ENCODE measurements at regions not wholly inside any gene's neighbourhood (a gene's known extent, or its start where the extent isn't known, plus 50 kb on each side); places are given as distances from the start of the nearest gene placed in this dataset.
"Not testable (repeated sequence)": the region's sequence is repeated elsewhere in the genome, so short reads cannot be mapped to it uniquely, and the experiment has no call there.

DNA sequence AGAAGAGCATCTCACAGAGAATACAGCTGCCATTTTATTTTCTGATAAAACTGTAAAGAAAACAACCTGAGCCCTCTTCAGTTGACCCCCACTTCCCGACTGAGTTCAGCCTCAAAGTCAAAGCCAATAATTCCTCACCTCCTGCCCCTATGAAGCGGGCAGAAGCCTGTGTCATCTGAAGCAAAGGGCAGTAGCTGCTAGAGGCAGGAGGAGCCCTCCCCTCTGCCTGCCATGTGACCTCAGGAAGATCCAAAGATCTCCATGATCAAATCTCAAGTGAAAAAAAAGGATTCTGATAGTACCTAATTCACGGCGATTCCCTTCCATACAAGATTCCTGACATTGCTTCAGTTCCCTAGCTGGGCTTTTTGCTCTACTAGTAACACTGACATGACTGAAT, 223.1 kb upstream of the CAND1 start:
- no peak for DNase-seq

DNA sequence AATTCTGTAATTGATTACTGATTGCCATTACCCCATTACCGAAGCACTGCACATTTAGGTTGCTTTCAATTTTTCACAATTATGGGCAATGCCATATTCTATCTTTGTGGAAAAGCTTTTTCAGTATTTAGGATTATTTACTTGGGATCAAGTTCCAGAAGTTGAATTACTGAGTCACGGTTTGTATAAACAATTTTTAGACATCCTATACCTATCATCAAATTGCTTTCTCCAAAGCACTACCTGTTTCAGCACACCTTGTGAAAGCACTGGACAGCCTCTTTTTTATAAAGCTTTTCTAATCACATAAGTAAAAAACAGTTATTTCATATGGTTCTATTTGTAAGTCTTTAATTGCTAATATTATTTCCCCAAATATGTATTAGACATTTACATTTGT, 221.5 kb upstream of the CAND1 start:
- DNase-seq, result peak; percentile 59

DNA sequence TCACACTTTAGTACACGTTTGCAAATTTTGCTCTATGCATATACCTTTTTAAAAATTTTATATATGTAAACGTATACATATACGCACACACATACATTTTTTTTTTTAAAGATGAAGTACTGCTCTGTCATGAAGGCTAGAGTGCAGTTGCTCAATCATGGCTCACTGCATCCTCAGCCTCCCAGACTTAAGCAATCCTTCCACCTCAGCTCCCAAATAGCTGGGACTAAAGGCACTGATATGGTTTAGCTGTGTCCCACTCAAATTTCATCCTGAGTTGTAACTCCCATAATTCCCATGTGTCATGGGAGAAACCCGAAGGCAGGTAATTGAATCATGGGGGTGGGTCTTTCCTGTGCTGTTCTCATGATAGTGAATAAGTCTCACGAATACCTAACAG, 220.8 kb upstream of the CAND1 start:
- DNase-seq, result no peak

DNA sequence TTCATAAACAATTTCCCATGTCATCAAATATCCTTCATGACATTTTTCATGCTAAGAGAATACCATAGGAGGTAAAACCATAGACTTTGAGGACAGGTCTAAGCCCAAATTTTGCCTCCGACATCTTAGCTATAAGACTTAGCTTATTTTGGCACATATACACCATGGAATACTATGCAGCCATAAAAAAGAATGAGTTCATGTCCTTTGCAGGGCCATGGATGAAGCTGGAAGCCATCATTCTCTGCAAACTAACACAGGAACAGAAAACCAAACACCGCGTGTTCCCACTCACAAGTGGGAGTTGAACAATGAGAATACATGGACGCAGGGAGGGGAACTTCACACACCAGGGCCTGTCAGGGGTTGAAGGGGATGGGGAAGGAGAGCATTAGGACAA, 220.0 kb upstream of the CAND1 start:
- not testable (repeated sequence) for DNase-seq

DNA sequence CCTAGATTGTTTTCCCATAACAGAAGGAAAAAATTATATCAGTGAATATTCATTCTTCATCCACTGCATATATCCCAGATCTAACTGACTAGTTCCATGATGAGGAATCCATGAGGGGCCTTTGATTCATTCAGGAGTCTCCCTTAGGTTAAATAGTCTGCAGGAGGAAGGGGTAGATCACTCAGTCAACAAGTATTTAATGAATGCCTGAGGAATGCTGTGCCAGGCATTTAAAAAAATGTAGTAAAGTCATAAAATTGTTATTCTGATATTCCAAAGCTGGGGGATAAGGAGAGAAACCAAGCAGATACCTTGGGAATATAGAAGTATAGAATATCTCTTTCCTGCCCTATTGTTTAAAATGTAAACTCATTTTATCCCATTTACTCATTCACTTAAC, 216.2 kb upstream of the CAND1 start:
- no peak for DNase-seq

DNA sequence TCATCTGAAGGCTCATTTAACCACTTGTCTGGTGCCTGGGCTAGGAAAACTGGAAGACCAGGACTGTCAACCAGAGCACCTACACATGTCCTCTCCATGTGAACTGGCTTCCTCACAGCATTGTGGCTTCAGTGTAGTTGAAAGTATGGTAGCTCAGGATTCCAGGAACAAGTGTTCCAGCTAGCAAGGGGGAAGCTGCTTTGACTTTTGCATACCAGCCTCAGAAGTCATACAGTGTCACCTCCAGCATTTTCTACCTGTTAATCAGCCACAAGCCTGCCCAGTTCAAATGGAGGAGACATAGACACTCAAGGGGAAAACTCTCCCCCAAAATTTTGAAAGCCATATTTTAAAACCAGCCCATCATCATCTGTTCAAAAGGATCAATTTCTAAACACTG, 212.8 kb upstream of the CAND1 start:
- DNase-seq, result no peak

DNA sequence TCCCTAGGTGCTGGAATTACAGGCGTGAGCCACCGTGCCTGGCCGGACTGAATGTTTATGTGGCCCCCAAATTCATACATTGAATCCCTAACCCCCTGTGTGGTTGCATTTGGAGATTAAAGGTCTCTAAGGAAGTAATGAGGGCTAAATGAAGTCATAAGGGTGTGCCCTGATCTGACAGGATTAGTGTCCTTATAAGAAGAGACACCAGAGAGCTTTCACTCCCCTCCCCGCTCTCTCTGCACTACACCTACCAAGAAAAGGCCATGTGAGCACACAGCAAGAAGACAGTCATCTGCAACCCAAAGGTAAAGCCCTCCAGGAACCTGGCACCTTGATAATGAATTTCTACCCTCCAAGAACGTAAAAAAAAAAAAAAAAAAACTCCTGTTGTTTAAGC, 212.1 kb upstream of the CAND1 start:
- DNase-seq, result no peak

DNA sequence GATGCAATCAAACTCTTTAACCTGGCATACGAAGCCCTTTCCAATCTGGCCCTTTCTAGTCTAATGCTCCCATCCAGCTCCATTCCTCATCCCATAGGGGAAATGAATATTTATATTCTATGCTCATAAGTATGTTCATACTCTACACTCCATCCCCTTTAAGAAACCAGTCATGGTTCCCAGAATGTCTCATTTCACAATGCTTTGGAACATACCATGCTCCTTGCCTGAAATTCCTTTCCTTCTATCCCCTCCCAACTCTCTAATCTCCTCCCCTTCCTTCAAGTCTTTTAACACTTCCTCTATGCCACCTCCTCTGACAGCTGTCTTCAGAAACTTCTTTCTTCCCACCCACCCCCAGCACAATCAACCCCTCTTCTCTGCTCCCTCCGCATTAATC, 207.0 kb upstream of the CAND1 start:
- DNase-seq, result no peak

DNA sequence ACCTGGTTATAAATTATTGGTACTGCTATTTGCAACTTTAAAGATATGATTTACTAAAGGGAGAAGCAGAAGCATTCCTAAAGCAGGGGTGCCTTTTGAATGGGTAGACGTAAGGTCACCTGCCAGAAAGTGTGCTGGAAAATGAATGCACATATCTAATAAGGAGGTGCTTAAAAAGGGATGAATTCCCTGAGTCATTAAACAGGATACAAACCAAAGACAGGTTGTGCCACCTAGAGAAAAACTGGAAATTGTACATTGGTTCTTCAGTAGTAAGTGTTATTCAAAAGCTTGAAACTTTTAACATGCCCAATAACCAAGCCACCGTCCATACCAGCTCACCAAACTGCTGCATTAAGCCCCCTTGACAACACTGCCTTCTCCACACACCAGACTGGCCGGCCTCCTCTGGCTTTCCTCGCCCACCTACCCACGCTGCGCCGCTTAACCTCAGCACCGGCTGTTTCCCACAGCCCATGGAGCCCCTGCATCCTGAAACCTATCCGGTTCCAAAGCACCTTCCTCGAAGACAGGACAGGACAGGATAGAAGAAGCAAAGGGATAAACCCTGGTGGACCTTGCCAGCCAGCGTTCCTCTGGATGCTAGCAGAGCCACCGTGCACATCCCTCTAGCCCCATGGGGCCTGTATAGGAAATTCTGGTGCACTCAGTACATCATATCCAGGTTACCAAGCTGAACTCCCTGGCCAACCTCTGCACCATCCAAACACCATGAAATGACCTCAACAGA, 201.5 kb upstream of the CAND1 start:
- peak; percentile 55 for DNase-seq

DNA sequence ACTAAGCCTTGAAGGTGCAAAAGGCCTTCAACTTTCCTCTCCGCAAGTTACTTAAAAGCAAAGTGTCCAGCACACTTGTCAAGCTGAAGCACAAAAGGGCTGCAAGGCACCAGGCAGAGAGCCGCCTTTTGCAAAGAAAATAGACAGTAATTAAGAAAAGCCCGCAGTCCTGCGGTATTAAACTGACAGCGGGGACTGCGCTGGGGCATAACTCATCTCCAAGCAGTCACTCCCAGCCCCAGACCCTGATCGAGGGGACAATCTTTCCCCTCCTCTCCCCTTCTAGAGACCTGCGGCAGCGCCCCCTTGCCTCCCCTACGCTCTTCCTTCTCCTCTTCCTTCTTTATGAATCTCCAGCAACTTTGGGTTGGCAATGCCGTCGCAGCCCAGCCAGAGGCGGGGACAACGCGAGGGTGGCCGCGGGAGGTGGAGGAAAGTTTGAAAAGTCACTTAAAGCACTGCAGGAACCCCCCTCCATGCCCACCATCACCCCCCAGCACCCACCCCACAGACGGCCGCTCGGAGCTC, 200.9 kb upstream of the CAND1 start:
- DNase-seq, result peak; percentile 63

DNA sequence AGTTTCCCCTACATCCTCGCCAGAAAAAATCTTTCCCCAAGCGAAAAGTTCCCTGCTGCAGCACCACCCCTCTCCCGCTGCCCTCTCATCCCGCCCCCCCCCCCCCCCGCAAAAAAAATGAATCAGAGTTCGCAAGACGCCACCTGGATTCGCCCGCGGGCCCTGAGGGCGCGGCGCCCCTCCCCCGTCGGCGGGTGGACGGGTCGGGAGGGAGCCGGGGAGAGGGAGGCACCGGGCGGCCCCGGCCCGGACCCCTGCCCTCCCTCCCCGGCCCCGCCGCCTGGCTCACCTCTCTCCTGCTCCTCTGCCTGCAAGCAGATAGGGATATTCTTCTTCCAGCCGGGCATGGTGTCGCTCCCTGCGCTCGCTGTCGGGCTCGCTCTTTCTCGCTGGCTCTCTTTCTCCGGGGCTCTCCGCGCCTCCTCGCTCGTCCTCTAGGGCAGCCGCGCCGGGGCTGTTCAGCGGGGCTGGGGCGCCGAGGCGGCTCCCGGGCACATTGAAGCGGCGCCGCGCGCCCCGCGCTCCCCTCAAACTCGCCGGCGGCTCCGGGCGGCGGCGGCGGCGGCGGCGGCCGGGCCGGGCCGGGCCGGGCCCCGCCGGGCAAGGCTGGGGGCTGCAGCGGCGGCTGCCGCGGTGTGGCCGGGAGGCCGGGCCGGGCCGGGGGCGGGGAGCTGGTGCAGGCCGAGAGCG, 200.3 kb upstream of the CAND1 start:
- peak; percentile 82 for DNase-seq

DNA sequence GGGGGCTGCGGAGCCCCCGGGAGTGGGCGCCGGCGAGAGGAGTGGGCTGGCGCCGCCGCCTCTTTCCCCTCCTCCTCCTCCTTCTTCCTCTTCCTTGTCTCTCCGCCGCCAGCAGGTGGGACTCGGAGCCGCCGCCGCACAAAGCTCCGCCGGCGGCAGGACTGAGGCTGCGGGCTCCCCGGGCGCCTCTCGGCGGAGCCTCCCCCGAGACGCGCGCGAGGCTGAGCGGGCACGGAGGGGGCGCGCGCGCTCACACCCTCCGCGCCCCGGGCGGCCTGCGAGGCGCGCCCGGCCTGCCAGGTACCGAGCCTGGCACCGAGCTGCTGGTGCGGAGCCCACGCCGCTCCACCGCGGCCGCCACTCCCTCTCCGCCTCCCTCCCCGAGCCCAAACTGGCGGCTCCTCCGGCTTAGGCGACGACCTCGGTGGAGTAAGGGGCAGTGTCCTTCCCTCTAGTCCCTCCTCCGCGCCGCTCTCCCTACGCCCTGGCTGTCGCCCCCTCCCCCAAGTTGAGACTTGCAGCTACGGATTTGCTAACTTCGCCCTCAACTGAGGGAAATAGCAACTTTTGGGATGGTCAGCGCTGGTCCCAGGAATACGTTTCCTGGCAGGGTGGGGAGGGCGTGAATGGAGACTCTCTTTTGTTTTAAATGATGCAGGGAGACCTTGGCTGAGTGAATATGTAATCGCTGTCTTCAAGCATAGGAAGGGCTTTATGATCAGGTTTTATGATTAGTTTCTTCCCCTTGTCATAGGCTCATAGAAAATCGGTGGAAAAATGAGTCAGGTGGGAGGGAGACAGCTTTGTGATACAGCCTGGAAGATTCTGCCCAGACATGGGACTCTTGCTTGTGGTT, 199.5 kb upstream of the CAND1 start:
- peak; percentile 80 for DNase-seq

DNA sequence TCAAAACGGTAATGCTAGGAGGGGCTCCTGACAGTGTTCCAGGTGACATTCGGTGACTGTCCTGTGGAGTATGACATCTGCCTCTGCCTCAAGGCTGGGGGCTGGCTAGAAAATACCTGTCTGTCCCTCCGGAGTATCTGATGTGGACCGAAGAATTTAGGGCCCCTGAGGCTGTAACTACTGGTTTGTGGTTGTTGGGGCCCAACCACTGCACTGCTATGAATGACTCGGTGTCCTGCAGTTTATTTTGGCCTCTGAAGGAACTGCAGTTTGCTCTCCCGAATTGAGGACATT, 198.9 kb upstream of the CAND1 start:
- no peak for DNase-seq

DNA sequence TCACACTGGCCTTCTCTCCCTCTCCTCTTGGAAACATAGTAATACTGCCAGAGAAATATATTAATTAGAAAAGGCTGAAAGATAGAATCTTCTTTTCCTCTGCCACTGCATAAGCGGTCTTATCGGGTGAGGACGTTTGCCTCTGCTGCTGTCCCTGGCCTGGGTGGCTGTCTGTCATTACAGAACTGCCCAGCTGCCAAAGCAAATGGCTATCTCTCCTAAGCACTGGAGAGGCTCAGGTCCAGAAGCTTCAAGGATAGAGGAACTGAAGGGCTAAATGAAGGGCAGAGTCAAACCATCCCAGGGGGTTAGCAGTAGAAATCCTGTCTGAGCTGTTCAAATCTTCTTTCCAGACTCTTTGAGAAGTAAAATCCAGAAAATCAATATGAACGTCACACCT, 198.6 kb upstream of the CAND1 start:
- DNase-seq, result no peak

DNA sequence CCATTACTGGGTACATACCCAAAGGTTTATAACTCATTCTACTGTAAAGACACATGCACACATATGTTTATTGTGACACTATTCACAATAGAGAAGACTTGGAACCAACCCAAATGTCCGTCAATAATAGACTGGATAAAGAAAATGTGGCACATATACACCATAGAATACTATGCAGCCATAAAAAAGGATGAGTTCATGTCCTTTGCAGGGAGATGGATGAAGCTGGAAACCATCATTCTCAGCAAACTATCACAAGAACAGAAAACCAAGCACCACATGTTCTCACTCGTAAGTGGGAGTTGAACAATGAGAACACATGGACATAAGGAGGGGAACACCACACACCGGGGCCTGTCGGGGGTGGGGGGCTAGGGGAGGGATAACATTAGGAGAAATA, 196.9 kb upstream of the CAND1 start:
- DNase-seq, result not testable (repeated sequence)

DNA sequence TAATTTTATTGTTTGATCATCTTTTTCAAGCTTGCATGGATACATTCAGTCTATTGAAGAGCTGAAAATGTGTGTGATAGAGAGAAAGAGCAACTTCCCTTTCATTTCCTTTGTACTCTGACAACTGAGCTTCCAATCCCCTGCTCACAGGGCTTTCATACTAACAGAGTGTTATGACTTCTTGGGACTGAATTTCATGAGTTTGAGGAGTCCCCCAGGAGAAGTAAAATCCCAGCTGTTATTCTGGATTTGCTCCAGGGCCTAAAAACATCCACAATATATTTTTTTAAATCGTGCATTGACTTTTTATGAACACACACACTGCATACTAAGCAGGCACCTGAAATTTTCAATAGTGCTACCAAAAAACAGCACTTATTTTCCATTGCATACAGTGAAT, 195.8 kb upstream of the CAND1 start:
- no peak for DNase-seq

DNA sequence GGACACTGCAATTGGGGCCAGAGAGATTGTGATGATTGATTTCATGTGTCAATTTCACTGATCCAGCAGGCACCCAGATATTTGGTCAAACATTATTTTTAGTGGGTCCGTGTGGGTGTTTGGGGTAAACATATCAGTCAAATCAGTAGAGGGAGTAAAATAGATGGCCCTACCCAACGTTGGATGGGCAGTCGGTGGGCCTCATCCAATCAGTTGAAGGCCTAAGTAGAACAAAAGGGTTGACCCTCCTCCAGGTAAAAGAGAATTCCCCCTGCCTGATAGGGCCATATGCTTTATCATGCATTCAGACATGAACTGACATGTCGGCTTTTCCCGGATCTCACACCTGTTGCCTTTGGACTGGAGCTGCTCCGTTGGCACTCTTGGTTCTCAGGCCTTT, 195.1 kb upstream of the CAND1 start:
- no peak for DNase-seq

DNA sequence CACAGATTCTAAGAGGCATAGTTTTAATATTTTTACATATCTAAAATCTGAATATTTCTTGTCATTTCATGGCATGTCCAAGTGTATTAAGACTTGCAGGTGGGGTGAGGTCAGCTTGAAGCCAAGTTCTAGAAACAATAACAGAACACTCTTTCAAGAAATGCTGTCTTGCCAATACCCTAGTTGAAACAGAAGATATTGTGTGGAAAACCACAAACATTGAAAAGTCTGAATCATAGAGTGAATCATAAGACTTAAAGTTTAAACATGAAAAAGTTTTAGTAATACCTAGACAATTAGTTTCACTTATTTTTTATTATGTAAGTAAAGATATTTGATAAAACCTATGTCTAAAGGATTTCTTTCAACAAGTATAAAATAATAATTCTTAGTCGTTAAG, 191.5 kb upstream of the CAND1 start:
- no peak for DNase-seq

DNA sequence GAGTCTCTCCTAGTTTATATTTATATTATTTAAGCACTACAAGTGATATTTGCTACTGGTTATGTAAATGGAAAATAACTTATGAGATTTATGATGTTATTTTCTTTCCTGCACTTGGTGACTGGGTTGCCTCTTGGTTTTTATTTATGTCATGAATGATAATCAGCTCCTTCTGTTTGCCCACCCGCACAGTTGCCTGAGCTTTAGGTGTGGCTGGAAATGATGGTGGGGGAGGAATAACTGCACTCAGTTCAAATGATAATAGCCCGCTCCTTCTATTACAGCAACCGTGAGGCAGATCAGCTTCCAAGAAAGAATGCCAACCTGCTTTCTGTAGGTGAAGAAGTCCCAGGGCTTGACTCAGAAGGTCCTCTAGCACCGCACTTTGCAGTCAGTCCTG, 190.2 kb upstream of the CAND1 start:
- DNase-seq, result no peak

DNA sequence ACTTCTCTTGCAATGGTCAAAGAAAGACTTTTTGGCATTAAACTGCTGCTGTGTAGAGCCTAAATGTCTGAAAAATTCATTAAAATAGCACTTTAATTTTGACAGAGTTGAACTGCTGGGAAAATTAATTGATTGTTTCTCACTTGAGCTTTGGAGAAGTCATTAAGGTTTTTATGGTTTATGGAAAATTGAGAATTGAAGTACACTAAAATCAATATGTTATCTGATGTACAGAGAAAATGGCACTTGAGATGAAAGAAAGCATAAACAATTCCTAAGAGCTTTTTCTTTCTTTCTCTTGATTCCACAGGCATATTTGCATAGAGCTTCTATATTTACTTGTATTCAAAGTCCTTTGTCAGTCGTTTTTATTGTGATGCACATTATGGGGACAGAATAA, 188.5 kb upstream of the CAND1 start:
- peak; percentile 27 for DNase-seq

DNA sequence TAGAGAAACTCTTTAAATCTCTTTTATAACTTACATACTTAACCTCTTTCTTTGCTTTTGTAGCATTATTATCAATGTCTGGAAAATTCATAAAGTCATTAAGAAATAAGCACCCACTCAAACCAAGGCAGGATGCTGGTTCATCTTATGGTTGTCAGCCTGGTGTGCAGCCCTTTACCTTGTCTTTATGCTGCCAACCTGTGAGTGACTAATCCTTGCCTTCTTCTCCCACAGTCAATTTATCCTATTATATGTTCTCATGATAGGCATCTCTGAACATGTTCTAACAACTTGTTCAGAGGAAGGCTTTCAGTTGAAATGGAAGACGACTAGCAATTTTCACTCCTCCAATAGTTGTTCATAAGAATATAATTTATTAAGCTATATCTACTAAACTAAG, 186.9 kb upstream of the CAND1 start:
- DNase-seq, result no peak

DNA sequence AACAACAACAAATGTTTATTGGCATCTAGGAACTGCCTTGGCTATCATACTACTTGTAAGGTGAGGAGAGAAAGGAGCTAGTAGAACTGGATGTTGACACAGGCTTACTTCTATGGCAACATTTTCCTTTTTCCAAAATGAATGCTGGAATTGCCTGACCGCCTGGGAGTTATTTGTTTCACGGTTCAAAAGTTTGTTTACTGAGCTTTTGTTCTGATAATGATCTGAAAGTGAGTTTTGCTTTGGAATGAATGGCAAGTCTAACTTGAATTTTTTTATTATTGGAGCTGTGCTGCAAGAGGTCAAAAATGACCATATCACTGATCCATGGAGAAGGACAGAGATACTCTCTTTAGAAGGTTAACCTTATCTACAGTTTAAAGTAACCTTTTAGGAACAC, 183.5 kb upstream of the CAND1 start:
- DNase-seq, result no peak

DNA sequence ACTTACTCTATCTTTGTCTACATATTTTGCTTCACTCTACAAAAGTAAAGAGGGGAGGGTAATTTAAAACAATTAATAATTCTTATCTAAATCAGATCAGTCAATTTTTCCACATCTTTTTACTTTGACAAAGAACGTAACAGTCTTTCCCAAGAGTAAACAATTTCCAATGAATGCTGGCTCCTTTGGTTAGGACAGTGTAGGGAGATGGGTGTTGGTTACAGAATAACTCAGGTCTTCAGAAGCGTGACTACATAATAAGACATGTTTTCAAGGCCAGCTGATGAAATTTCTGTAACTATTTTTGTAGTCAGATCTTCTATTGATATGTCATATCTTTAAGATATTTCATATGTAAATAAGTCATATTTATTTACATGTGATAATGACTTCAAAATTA, 183.0 kb upstream of the CAND1 start:
- DNase-seq, result no peak
